ENCODE measurements at regions not wholly inside any gene's neighbourhood (a gene's known extent, or its start where the extent isn't known, plus 50 kb on each side); places are given as distances from the start of the nearest gene placed in this dataset.

DNA sequence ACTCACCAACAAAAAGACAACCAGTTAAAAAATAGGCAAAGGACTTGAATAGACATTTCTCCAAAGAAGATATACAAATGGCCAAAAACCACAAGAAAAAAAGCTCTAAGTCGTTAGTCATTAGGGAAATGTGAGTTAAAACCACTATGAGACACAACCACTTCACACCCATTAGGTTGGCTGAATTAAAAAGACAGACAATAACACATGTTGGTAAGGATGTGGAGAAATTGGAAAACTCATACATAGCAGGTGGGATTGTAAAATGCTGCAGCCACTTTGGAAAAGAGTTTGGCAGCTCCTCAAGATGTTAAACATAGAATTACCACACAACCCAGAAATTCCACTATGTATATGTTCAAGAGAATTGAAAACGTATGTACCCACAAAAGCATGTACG, 117.6 kb upstream of the SPATS2L start:
- 76% methylated on average over 3 of the region's 3 CpGs for WGBS
- DNase-seq (ENCODE audit: extremely low spot score) = no peak
- H3K4me1 ChIP-seq = no peaks in the 10 kb centered on the region
- no peak overlapping the region for H3K4me3 ChIP-seq
- intact Hi-C loops (cut with DNase I) = no loop called here
- H3K9me3 ChIP-seq = no peaks in the 10 kb centered on the region
- no peaks in the 10 kb centered on the region for H3K36me3 ChIP-seq
- TF ChIP-seq POLR2AphosphoS5 (IDR thresholded peaks at IDR 0.05) = no peak
- TF ChIP-seq POLR2A (IDR thresholded peaks at IDR 0.05; ENCODE audit: low read depth) = no peak
- TF ChIP-seq, protein P1, sequence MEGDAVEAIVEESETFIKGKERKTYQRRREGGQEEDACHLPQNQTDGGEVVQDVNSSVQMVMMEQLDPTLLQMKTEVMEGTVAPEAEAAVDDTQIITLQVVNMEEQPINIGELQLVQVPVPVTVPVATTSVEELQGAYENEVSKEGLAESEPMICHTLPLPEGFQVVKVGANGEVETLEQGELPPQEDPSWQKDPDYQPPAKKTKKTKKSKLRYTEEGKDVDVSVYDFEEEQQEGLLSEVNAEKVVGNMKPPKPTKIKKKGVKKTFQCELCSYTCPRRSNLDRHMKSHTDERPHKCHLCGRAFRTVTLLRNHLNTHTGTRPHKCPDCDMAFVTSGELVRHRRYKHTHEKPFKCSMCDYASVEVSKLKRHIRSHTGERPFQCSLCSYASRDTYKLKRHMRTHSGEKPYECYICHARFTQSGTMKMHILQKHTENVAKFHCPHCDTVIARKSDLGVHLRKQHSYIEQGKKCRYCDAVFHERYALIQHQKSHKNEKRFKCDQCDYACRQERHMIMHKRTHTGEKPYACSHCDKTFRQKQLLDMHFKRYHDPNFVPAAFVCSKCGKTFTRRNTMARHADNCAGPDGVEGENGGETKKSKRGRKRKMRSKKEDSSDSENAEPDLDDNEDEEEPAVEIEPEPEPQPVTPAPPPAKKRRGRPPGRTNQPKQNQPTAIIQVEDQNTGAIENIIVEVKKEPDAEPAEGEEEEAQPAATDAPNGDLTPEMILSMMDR (IDR thresholded peaks at IDR 0.05) = no peak
- TF ChIP-seq EP300 (IDR thresholded peaks at IDR 0.05) = no peak
- no peak overlapping the region for H3K27ac ChIP-seq (replicated peaks in 1 of 4)
- no peaks in the 10 kb centered on the region for H3K27me3 ChIP-seq

DNA sequence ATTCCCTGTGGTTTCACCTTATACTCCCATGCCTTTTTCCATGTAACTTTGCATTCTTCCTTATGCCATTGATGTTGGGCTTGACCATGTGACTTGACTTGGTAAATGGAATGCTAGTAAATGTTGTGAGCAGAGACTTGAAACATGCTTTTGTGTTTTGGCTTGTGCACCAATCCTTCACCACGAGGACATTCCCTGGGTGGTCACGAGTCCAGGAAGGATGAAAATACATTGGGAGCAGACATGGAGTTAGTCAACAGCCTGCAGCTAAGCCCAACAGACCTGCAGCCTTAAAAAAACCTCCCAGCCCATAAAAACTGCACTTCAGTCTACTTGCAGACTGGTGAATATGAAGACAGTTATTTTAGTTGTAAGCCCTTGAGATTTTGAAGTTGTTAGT, 116.5 kb upstream of the SPATS2L start:
- WGBS = 62% methylated on average over 2 of the region's 2 CpGs
- no peak for TF ChIP-seq POLR2AphosphoS5 (IDR thresholded peaks at IDR 0.05)
- TF ChIP-seq, protein P1 (IDR thresholded peaks at IDR 0.05) = no peak
- no peak for TF ChIP-seq POLR2A (IDR thresholded peaks at IDR 0.05; ENCODE audit: low read depth)
- TF ChIP-seq EP300 (IDR thresholded peaks at IDR 0.05) = no peak
- Histone ChIP-seq H3K36me3 (no peaks in the 10 kb centered on the region), H3K9me3 (no peaks in the 10 kb centered on the region), H3K27me3 (no peaks in the 10 kb centered on the region), H3K4me1 (no peaks in the 10 kb centered on the region), H3K4me3 (no peak overlapping the region), H3K27ac (replicated peaks in 1 of 4) (no peak overlapping the region)
- intact Hi-C loops (cut with DNase I) = no loop called here
- no peak for DNase-seq (ENCODE audit: extremely low spot score)

DNA sequence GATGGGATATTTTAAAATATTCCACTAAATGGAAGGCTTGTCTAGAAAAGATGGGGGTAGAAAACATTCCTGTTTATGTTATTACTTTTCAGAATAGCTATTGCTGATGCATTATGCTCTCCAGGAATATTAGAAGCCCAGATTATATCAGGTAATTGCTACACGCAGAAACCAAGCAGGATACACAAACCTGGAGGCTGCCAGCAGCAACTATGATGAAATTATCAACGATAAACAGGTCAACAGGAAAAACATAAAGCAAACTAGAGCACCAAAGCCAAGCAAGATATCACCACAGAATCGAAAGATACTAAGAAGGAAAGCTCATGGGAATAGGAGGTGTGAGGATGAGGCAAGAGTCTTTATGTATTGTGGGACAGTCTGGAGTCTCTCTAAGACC, 113.2 kb upstream of the SPATS2L start:
- H3K27me3 ChIP-seq = no peaks in the 10 kb centered on the region
- no peaks in the 10 kb centered on the region for H3K4me1 ChIP-seq
- no peaks in the 10 kb centered on the region for H3K36me3 ChIP-seq
- intact Hi-C loops (cut with DNase I) = no loop called here
- WGBS = 95% methylated on average over 3 of the region's 3 CpGs
- DNase-seq (ENCODE audit: extremely low spot score) = no peak
- TF ChIP-seq POLR2AphosphoS5 (IDR thresholded peaks at IDR 0.05) = no peak
- TF ChIP-seq, protein P1 (IDR thresholded peaks at IDR 0.05) = no peak
- no peak for TF ChIP-seq EP300 (IDR thresholded peaks at IDR 0.05)
- TF ChIP-seq POLR2A (IDR thresholded peaks at IDR 0.05; ENCODE audit: low read depth) = no peak
- H3K9me3 ChIP-seq = no peaks in the 10 kb centered on the region
- H3K27ac ChIP-seq (replicated peaks in 1 of 4) = no peak overlapping the region
- H3K4me3 ChIP-seq = no peak overlapping the region

DNA sequence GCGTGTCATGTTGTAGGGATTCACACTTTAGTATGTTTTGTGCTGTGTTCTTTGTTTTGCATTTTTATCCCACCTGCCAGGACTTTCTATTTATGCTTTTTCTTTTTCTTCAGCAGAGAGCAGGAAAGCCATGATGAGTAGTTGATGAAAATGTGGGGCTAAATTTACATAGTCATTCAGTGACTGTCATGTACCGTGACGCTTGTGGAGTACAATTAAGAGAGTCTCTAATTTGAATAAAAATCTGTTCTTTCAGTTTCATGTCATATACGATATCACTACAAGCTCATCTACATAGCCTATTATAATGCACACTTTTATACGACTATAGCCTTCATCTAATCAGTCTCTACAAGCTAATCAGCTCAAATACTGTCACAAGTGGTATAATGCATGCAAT, 112.7 kb upstream of the SPATS2L start:
- TF ChIP-seq POLR2AphosphoS5 (IDR thresholded peaks at IDR 0.05) = no peak
- DNase-seq (ENCODE audit: extremely low spot score) = no peak
- no peaks in the 10 kb centered on the region for H3K36me3 ChIP-seq
- intact Hi-C loops (cut with DNase I) = no loop called here
- H3K4me1 ChIP-seq = no peaks in the 10 kb centered on the region
- WGBS = 86% methylated on average over 5 of the region's 5 CpGs
- no peaks in the 10 kb centered on the region for H3K27me3 ChIP-seq
- H3K9me3 ChIP-seq = no peaks in the 10 kb centered on the region
- no peak overlapping the region for H3K27ac ChIP-seq (replicated peaks in 1 of 4)
- H3K4me3 ChIP-seq = no peak overlapping the region

DNA sequence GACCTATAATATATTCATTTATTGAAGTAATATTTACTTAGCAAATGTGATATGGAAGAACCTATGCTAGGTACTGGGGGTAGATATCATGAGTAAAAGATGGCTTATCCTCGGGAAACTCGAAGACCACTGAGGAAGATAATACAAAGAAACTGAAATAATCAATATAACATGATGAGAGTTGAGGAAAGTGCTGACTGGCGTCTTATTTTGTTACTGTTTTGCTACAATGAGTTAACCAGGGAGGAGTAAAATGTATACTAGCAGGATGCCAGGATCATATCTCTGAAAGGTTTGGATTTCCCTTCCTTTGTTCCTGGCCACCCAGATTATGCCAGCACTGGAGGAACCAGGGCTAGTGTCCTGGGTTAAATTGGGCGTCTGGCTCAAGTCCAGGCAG, 111.7 kb upstream of the SPATS2L start:
- Histone ChIP-seq H3K36me3 (no peaks in the 10 kb centered on the region), H3K27ac (replicated peaks in 1 of 4) (no peak overlapping the region), H3K9me3 (no peaks in the 10 kb centered on the region), H3K4me3 (no peak overlapping the region), H3K27me3 (no peaks in the 10 kb centered on the region), H3K4me1 (no peaks in the 10 kb centered on the region)
- intact Hi-C loops (cut with DNase I) = no loop called here
- WGBS = 98% methylated on average over 4 of the region's 4 CpGs
- TF ChIP-seq POLR2AphosphoS5 (IDR thresholded peaks at IDR 0.05) (no peak), EP300 (IDR thresholded peaks at IDR 0.05) (no peak), POLR2A (IDR thresholded peaks at IDR 0.05; ENCODE audit: low read depth) (no peak)
- TF ChIP-seq, protein P1 (IDR thresholded peaks at IDR 0.05) = no peak
- DNase-seq (ENCODE audit: extremely low spot score) = no peak

Measured in esophagus muscularis mucosa (tissue), 4 donors.